HCT116 (cell line): ENCODE measurements at regions not wholly inside any gene's neighbourhood (a gene's known extent, or its start where the extent isn't known, plus 50 kb on each side); places are given as distances from the start of the nearest gene placed in this dataset.

Source experiments
- ATAC-seq: fragments of 200-7000 bp; cut with Tn5 transposase; 2 replicates; pipeline ENCODE4 v1.9.1; 2020; ENCODE audit warnings: mild to moderate bottlenecking, moderate library complexity
- BruUV-seq: library from RNA; stranded (reverse); fragments of 400-500 nt; replicated peaks from 2 replicates; lab custom pipeline; 2021; lab: Mats Ljungman, UMichigan
- CTCF ChIA-PET: fragments of 300-600 bp; sonication (Branson Sonifier 250); formaldehyde crosslinking; loops from one replicate; lab custom pipeline; 2021; ENCODE audit warnings: antibody characterized with exemption; lab: Charles Lee
- POLR2A ChIA-PET: fragments of 300-600, 350-600 bp; sonication (Branson Sonifier 250); formaldehyde crosslinking; loops from one replicate; lab custom pipeline; 2021; ENCODE audit warnings: antibody characterized with exemption; lab: Charles Lee
- RAD21 ChIA-PET, 2 experiments: fragments of 300-600 bp; sonication (Branson Sonifier 250); formaldehyde crosslinking; loops; one replicate each; lab custom pipeline; 2023; ENCODE audit warnings: low total read pairs in 2 of 2; ENCODE audit not compliant: uncharacterized antibody in 2 of 2, unreplicated experiment in 2 of 2, low non-redundant PET in 1 of 2; lab: Charles Lee
- DNase-seq: peaks from one replicate; pipeline ENCODE4 v3.0.0-alpha.2; 2010; ENCODE audit warnings: low read depth, low spot score
- H2AFZ ChIP-seq: fragments of 200-600 bp; shearing (Covaris generic), sonication (generic); 2 replicates; pipeline ENCODE4 v1.6.1; 2017; ENCODE audit warnings: low read depth, mixed run types, mixed read lengths, antibody characterized with exemption, low read length; ENCODE audit not compliant: poor library complexity, severe bottlenecking
- H3K27ac ChIP-seq: 2 replicates; pipeline ENCODE4 v1.5.1; 2012; ENCODE audit warnings: low read depth, low read length
- H3K27me3 ChIP-seq: fragments of 200-600 bp; sonication (generic); 2 replicates; pipeline ENCODE4 v1.6.1; 2016; ENCODE audit warnings: mixed run types, low read length, mixed read lengths; ENCODE audit not compliant: insufficient read depth
- H3K36me3 ChIP-seq, 2 experiments: fragments of 200-500 bp in 1 of 2; fragments of 200-600 bp in 1 of 2; sonication (Bioruptor generic) in 1 of 2; sonication (generic) in 1 of 2; 2 replicates each; pipeline versions ENCODE4 v1.5.1 to v1.6.1; 2014 to 2016; ENCODE audit warnings: low read length in 2 of 2, inconsistent platforms in 1 of 2, mixed read lengths in 1 of 2, mixed run types in 1 of 2; ENCODE audit not compliant: insufficient read depth in 2 of 2, control insufficient read depth in 1 of 2
- H3K4me1 ChIP-seq, 2 experiments: fragments of 200-600 bp in 1 of 2; sonication (generic) in 1 of 2; 2 replicates each; pipeline versions ENCODE4 v1.5.1 to v1.6.1; 2012 to 2017; ENCODE audit warnings: low read length in 2 of 2, inconsistent platforms in 1 of 2, mild to moderate bottlenecking in 1 of 2, mixed read lengths in 1 of 2, mixed run types in 1 of 2, moderate library complexity in 1 of 2; ENCODE audit not compliant: insufficient read depth in 2 of 2, control insufficient read depth in 1 of 2
- H3K4me2 ChIP-seq: fragments of 200-600 bp; sonication (generic); 2 replicates; pipeline ENCODE4 v1.6.1; 2017; ENCODE audit warnings: mixed run types, low read length, mixed read lengths
- H3K4me3 ChIP-seq, 2 experiments: fragments of 200-600 bp in 1 of 2; sonication (generic) in 1 of 2; replicated peaks in 1 of 2; 2 replicates each; pipeline ENCODE4 v1.5.1; 2011 to 2016; ENCODE audit warnings: low read length in 2 of 2, control low read depth in 1 of 2, low read depth in 1 of 2, mild to moderate bottlenecking in 1 of 2, mixed read lengths in 1 of 2, mixed run types in 1 of 2
- H3K79me2 ChIP-seq: fragments of 200-600 bp; sonication (generic); 2 replicates; pipeline ENCODE4 v1.6.1; 2017; ENCODE audit warnings: mild to moderate bottlenecking, mixed run types, low read length, moderate library complexity, mixed read lengths; ENCODE audit not compliant: insufficient read depth
- H3K9ac ChIP-seq: fragments of 200-600 bp; sonication (generic); 2 replicates; pipeline ENCODE4 v1.6.1; 2016; ENCODE audit warnings: low read length, mixed read lengths
- H3K9me2 ChIP-seq: fragments of 200-600 bp; sonication (generic), shearing (Covaris generic); 2 replicates; pipeline ENCODE4 v1.6.1; 2017; ENCODE audit warnings: mixed run types, mild to moderate bottlenecking, moderate library complexity; ENCODE audit not compliant: insufficient read depth
- H3K9me3 ChIP-seq, 2 experiments: fragments of 200-500 bp in 1 of 2; fragments of 200-600 bp in 1 of 2; sonication (Bioruptor generic) in 1 of 2; sonication (generic) in 1 of 2; 2 replicates each; pipeline ENCODE4 v1.6.1; 2014 to 2017; ENCODE audit warnings: low read length in 2 of 2, mixed read lengths in 2 of 2, inconsistent platforms in 1 of 2, low read depth in 1 of 2, mild to moderate bottlenecking in 1 of 2, mixed run types in 1 of 2, moderate library complexity in 1 of 2; ENCODE audit not compliant: control insufficient read depth in 1 of 2, insufficient read depth in 1 of 2
- H4K20me1 ChIP-seq: fragments of 200-600 bp; sonication (generic), shearing (Covaris generic); 2 replicates; pipeline ENCODE4 v1.6.1; 2017; ENCODE audit warnings: mixed run types, mild to moderate bottlenecking, moderate library complexity; ENCODE audit not compliant: insufficient read depth
- ATF3 ChIP-seq: IDR thresholded peaks from 2 replicates; pipeline ENCODE4 v1.6.1; 2012
- ELF1 ChIP-seq: IDR thresholded peaks from 2 replicates; pipeline ENCODE4 v1.6.1; 2012; ENCODE audit warnings: low read depth, borderline replicate concordance
- EZH2 ChIP-seq: fragments of 200-600 bp; sonication (generic); IDR thresholded peaks from 2 replicates; pipeline ENCODE4 v1.6.1; 2017; ENCODE audit warnings: antibody characterized with exemption, mixed run types
- EZH2phosphoT487 ChIP-seq: fragments of 200-600 bp; IDR thresholded peaks from 2 replicates; pipeline ENCODE4 v1.6.1; 2018; ENCODE audit warnings: antibody characterized with exemption, borderline replicate concordance
- SIN3A ChIP-seq: IDR thresholded peaks from 2 replicates; pipeline ENCODE4 v1.6.1; 2012; ENCODE audit warnings: low read depth
- SRF ChIP-seq: IDR thresholded peaks from 2 replicates; pipeline ENCODE4 v1.6.1; 2012; ENCODE audit warnings: low read depth
- TCF7L2 ChIP-seq: IDR thresholded peaks from 2 replicates; pipeline ENCODE4 v1.7.0; 2011; ENCODE audit warnings: borderline replicate concordance, inconsistent platforms; ENCODE audit not compliant: insufficient read depth, insufficient read length; ENCODE audit errors: extremely low read depth
- ZBTB33 ChIP-seq: IDR thresholded peaks from 2 replicates; pipeline ENCODE4 v1.6.1; 2011; ENCODE audit warnings: mild to moderate bottlenecking, low read length, moderate library complexity; ENCODE audit not compliant: insufficient replicate concordance; ENCODE audit errors: extremely low read depth
- intact Hi-C: fragments of 100-400 bp; cut with micrococcal nuclease; formaldehyde crosslinking; loops from 2 replicates; pipeline ENCODE4 v1.10.0; 2022

GRCh38 chr19:42655748-42656147, 61.0 kb upstream of the CEACAM8 start:
- CTCF ChIA-PET = interaction anchor here (1.1 kb wide), 1 partner anchor 38 kb away, joined by 3 read pairs; no protein-coding TSS in a partner anchor
- POLR2A ChIA-PET = no interaction called here
- H3K79me2 ChIP-seq = no peaks in the 10 kb centered on the region
- no peaks in the 10 kb centered on the region for H3K4me1 ChIP-seq
- H2AFZ ChIP-seq = no peak overlapping the region
- H3K27me3 ChIP-seq = peaks cover 10% of the 10 kb centered on the region; the same call in 1 of the 2 replicates
- ATAC-seq (no peak), DNase-seq (no peak)
- no peaks in the 10 kb centered on the region for H4K20me1 ChIP-seq
- no peak overlapping the region for H3K4me3 ChIP-seq
- no peak overlapping the region for H3K9ac ChIP-seq
- RAD21 ChIA-PET = no interaction called here
- no peak for TF ChIP-seq EZH2phosphoT487
- no peak for TF ChIP-seq SIN3A
- no peak for TF ChIP-seq EZH2
- TF ChIP-seq SRF = no peak
- TF ChIP-seq ATF3 = no peak
- no peak for TF ChIP-seq TCF7L2
- H3K27ac ChIP-seq = no peak overlapping the region
- BruUV-seq = no TSS peak
- H3K9me2 ChIP-seq = no peaks in the 10 kb centered on the region
- no peak overlapping the region for H3K4me2 ChIP-seq
- H3K36me3 ChIP-seq = no peaks in the 10 kb centered on the region
- H3K9me3 ChIP-seq = no peaks in the 10 kb centered on the region
- intact Hi-C loops = no loop called here

- Histone ChIP-seq H3K4me3 (no peak overlapping the region), H3K27me3 (no peaks in the 10 kb centered on the region; the same call in 1 of the 2 replicates), H3K27ac (no peak overlapping the region), H3K9me2 (no peaks in the 10 kb centered on the region), H3K4me1 (no peaks in the 10 kb centered on the region), H4K20me1 (no peaks in the 10 kb centered on the region), H3K9me3 (no peaks in the 10 kb centered on the region), H3K79me2 (no peaks in the 10 kb centered on the region), H2AFZ (no peak overlapping the region), H3K4me2 (no peak overlapping the region), H3K36me3 (no peaks in the 10 kb centered on the region), H3K9ac (no peak overlapping the region)
- TF ChIP-seq ELF1 = no peak
- no peak for TF ChIP-seq ZBTB33
- intact Hi-C loops = no loop called here
- RAD21 ChIA-PET = no interaction called here
- CTCF ChIA-PET = no interaction called here
- no TSS peak for BruUV-seq
- no peak for DNase-seq
- peak; percentile 78 for ATAC-seq
- POLR2A ChIA-PET = no interaction called here
Observed at GRCh38 chr19:42653841-42654240, 59.1 kb upstream of the CEACAM8 start.
